Smooth muscle cell (in vitro differentiated cells): ENCODE measurements at regions not wholly inside any gene's neighbourhood (a gene's known extent, or its start where the extent isn't known, plus 50 kb on each side); places are given as distances from the start of the nearest gene placed in this dataset.

Source experiments
- DNase-seq: peaks from one replicate; lab custom pipeline; 2025; ENCODE audit not compliant: unreplicated experiment; lab: John Stamatoyannopoulos, UW
- H2AFZ ChIP-seq: fragments of 200-600 bp; sonication (generic); 2 replicates; pipeline ENCODE4 v1.6.0; 2016; ENCODE audit warnings: antibody characterized with exemption, low read depth, mild to moderate bottlenecking
- H3F3A ChIP-seq: fragments of 200-600 bp; sonication (generic); 2 replicates; pipeline ENCODE4 v1.6.0; 2017; ENCODE audit warnings: antibody characterized with exemption, low read depth
- H3K27ac ChIP-seq: fragments of 200-600 bp; sonication (generic); 2 replicates; pipeline ENCODE4 v1.5.1; 2016; ENCODE audit warnings: low read depth, mild to moderate bottlenecking
- H3K27me3 ChIP-seq: fragments of 200-600 bp; sonication (generic); 2 replicates; pipeline ENCODE4 v1.6.1; 2016; ENCODE audit warnings: low read depth, mild to moderate bottlenecking
- H3K36me3 ChIP-seq: fragments of 200-600 bp; sonication (generic); 2 replicates; pipeline ENCODE4 v1.5.1; 2016; ENCODE audit warnings: low read depth
- H3K4me1 ChIP-seq: fragments of 200-600 bp; sonication (generic); 2 replicates; pipeline ENCODE4 v1.5.1; 2016; ENCODE audit warnings: low read depth
- H3K4me2 ChIP-seq: fragments of 200-600 bp; sonication (generic); 2 replicates; pipeline ENCODE4 v1.6.0; 2016; ENCODE audit warnings: mild to moderate bottlenecking
- H3K4me3 ChIP-seq: fragments of 200-600 bp; sonication (generic); 2 replicates; pipeline ENCODE4 v1.5.1; 2016; ENCODE audit warnings: mild to moderate bottlenecking
- H3K79me2 ChIP-seq: fragments of 200-600 bp; sonication (generic); 2 replicates; pipeline ENCODE4 v1.6.0; 2016; ENCODE audit warnings: low read depth, mild to moderate bottlenecking
- H3K9ac ChIP-seq: fragments of 200-600 bp; sonication (generic); 2 replicates; pipeline ENCODE4 v1.6.0; 2016; ENCODE audit warnings: low read depth
- H3K9me3 ChIP-seq: fragments of 200-600 bp; sonication (generic); replicated peaks from 2 replicates; pipeline ENCODE4 v1.5.1; 2016; ENCODE audit warnings: low read depth
- H4K20me1 ChIP-seq: fragments of 200-600 bp; sonication (generic); 2 replicates; pipeline ENCODE4 v1.6.0; 2016; ENCODE audit warnings: low read depth
- CTCF ChIP-seq: fragments of 200-600 bp; sonication (generic); IDR thresholded peaks from 2 replicates; pipeline ENCODE4 v1.5.1; 2017; ENCODE audit warnings: borderline replicate concordance, mild to moderate bottlenecking, antibody characterized with exemption; ENCODE audit not compliant: insufficient read depth, poor library complexity, severe bottlenecking
- WGBS: methylation state at CpG from one replicate; pipeline ENCODE4 v1.1.7; 2016; ENCODE audit warnings: low lambda C conversion rate; 5-methylcytosine and 5-hydroxymethylcytosine counted together

DNA sequence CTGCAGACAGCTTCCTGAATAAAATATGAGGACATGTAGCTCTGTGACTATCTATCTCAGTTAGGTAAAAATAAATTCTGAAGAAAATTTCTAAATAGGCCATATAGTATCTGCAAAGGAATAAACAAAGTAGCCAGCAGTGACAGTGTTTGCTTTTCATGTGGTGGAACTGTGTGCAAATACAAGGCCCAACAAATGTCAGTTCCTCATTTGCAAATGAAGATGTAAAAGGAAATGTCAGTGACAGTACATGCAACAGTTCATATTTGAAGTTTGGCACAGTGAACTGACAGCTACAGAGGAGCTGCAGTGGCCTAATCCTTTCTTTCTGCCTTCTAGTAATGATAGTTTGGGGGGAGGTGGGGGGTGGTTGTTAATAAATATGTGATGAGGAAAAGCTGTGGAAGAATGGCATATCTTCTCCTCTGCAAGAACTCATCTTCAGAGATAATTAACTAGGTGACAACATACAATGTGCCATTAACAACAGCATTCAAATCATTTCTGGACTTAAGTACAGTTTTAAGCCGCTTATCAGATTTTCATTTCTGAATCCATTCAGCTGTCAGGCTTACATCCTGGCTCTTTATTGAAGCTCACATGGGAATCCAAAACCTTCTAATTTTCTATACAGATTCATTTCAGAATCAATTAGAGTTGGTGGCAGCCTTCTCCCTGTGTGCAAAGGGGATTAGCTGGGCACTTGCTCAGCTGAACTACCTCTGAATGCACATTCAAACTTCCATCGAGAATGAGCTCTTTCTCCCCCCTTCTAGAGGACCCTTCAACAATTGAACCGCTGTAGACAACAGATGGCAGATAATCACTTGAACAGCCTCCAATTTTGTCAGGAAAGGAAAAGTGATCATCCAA lies 1059.0 kb upstream of the EPHA7 start:
- Histone ChIP-seq H3K9ac (no peak overlapping the region), H3K36me3 (peaks cover 2% of the 10 kb centered on the region), H3K79me2 (no peaks in the 10 kb centered on the region), H3K4me1 (peaks cover 6% of the 10 kb centered on the region), H3K4me3 (no peak overlapping the region), H3F3A (no peaks in the 10 kb centered on the region), H3K4me2 (no peak overlapping the region), H4K20me1 (no peaks in the 10 kb centered on the region), H3K27ac (no peak overlapping the region), H3K27me3 (no peaks in the 10 kb centered on the region), H3K9me3 (peaks cover 5% of the 10 kb centered on the region), H2AFZ (no peak overlapping the region)
- no peak for DNase-seq
- 88% methylated on average over 3 of the region's 3 CpGs for WGBS
- no peak for TF ChIP-seq CTCF

DNA sequence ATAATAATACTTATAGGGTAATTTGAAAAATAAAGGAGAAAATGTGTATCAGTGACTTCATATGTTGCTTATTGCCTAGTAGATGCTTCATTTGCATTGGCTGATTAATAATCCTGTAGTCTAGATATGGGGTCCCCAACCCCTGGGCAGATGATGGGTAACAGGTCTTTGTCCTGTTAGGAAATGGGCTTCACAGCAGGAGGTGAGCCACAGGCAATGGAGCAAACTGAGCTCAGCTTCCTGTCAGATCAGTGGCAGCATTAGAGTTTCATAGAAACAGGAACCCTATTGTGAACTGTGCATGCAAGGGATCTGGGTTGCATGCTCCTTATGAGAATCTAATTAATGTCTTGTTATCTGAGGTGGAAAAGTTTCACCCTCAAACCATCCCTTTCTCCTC lies 1049.5 kb upstream of the EPHA7 start:
- Histone ChIP-seq H3K4me2 (no peak overlapping the region), H3K27me3 (no peaks in the 10 kb centered on the region), H3K27ac (no peak overlapping the region), H3K9me3 (no peaks in the 10 kb centered on the region), H2AFZ (no peak overlapping the region), H3K36me3 (no peaks in the 10 kb centered on the region), H3K4me1 (no peaks in the 10 kb centered on the region), H3F3A (no peaks in the 10 kb centered on the region), H4K20me1 (no peaks in the 10 kb centered on the region), H3K4me3 (no peak overlapping the region), H3K9ac (no peak overlapping the region), H3K79me2 (no peaks in the 10 kb centered on the region)
- no peak for DNase-seq
- no peak for TF ChIP-seq CTCF

- no peaks in the 10 kb centered on the region for H4K20me1 ChIP-seq
- H3K79me2 ChIP-seq: no peaks in the 10 kb centered on the region
- DNase-seq: no peak
- no peaks in the 10 kb centered on the region for H3F3A ChIP-seq
- H3K4me1 ChIP-seq: no peaks in the 10 kb centered on the region
- H3K9ac ChIP-seq: no peak overlapping the region
- no peaks in the 10 kb centered on the region for H3K9me3 ChIP-seq
- 29% methylated on average over 3 of the region's 3 CpGs for WGBS
- no peak overlapping the region for H2AFZ ChIP-seq
- H3K36me3 ChIP-seq: no peaks in the 10 kb centered on the region
- no peak overlapping the region for H3K4me2 ChIP-seq
- no peak overlapping the region for H3K4me3 ChIP-seq
- no peak overlapping the region for H3K27ac ChIP-seq
- no peak for TF ChIP-seq CTCF
- no peaks in the 10 kb centered on the region for H3K27me3 ChIP-seq
These were observed 1044.7 kb upstream of the EPHA7 start for GRCh38 chr6:94464018-94464510.

DNA sequence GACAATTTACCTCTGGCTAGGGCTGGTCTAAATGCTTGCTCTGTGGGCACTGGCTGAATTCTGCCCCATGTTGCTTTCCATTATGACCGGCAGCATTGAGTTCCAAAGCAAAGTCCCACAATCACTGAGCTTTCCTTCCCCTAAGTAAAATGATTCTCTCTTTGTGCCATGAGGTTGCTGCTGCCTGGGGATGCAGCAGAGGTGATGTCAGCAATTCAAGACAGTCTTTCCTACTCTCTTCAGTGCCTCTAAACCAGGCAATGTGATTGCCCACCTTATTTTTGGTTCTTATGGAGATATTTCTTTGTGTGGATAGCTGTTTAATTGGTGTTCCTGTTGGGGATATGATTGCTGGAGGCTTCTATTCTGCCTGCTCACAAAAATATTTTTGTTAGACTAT lies 1043.9 kb upstream of the EPHA7 start:
- Histone ChIP-seq H3K4me2 (no peak overlapping the region), H3K9ac (no peak overlapping the region), H3K4me1 (no peaks in the 10 kb centered on the region), H4K20me1 (no peaks in the 10 kb centered on the region), H2AFZ (no peak overlapping the region), H3K9me3 (no peaks in the 10 kb centered on the region), H3K4me3 (no peak overlapping the region), H3K27me3 (no peaks in the 10 kb centered on the region), H3K79me2 (no peaks in the 10 kb centered on the region), H3K27ac (no peak overlapping the region), H3K36me3 (no peaks in the 10 kb centered on the region), H3F3A (no peaks in the 10 kb centered on the region)
- no peak for DNase-seq
- 94% methylated on average over 1 of the region's 1 CpG for WGBS
- no peak for TF ChIP-seq CTCF
